ENCODE measurements at regions not wholly inside any gene's neighbourhood (a gene's known extent, or its start where the extent isn't known, plus 50 kb on each side); places are given as distances from the start of the nearest gene placed in this dataset.

GRCh38 chr4:176499518-176499917 is 179.8 kb downstream of the SPCS3 start:
- no peak overlapping the region for H3K27ac ChIP-seq
- TF ChIP-seq CTCF (IDR thresholded peaks at IDR 0.05), result no peak
- TF ChIP-seq ZFX (IDR thresholded peaks at IDR 0.05; ENCODE audit: borderline replicate concordance), result no peak

GRCh38 chr4:176500894-176501293 is 181.1 kb downstream of the SPCS3 start:
- TF ChIP-seq CTCF (IDR thresholded peaks at IDR 0.05) (no peak), ZFX (IDR thresholded peaks at IDR 0.05; ENCODE audit: borderline replicate concordance) (no peak)
- no peak overlapping the region for H3K27ac ChIP-seq

- H3K27ac ChIP-seq, result no peak overlapping the region
- TF ChIP-seq CTCF (IDR thresholded peaks at IDR 0.05) (no peak), ZFX (IDR thresholded peaks at IDR 0.05; ENCODE audit: borderline replicate concordance) (no peak)
Measured at GRCh38 chr4:176504118-176504517, 184.4 kb downstream of the SPCS3 start.

GRCh38 chr4:176507845-176508533 is 188.2 kb downstream of the SPCS3 start:
- TF ChIP-seq CTCF (IDR thresholded peaks at IDR 0.05) (no peak), ZFX (IDR thresholded peaks at IDR 0.05; ENCODE audit: borderline replicate concordance) (no peak)
- H3K27ac ChIP-seq, result no peak overlapping the region

GRCh38 chr4:176508780-176509331 is 189.1 kb downstream of the SPCS3 start:
- TF ChIP-seq ZFX (IDR thresholded peaks at IDR 0.05; ENCODE audit: borderline replicate concordance) (no peak), CTCF (IDR thresholded peaks at IDR 0.05) (no peak)
- no peak overlapping the region for H3K27ac ChIP-seq

GRCh38 chr4:176525576-176525975 is 205.8 kb downstream of the SPCS3 start:
- TF ChIP-seq CTCF (IDR thresholded peaks at IDR 0.05), result no peak
- TF ChIP-seq ZFX (IDR thresholded peaks at IDR 0.05; ENCODE audit: borderline replicate concordance), result no peak

GRCh38 chr4:176526704-176527103 is 206.9 kb downstream of the SPCS3 start:
- H3K27ac ChIP-seq, result no peak overlapping the region
- TF ChIP-seq ZFX (IDR thresholded peaks at IDR 0.05; ENCODE audit: borderline replicate concordance), result no peak
- no peak for TF ChIP-seq CTCF (IDR thresholded peaks at IDR 0.05)

More at GRCh38 chr4:176525576-176525975, 205.8 kb downstream of the SPCS3 start:
- no peak overlapping the region for H3K27ac ChIP-seq
